Amygdala (tissue), 56 donors: ENCODE measurements at regions not wholly inside any gene's neighbourhood (a gene's known extent, or its start where the extent isn't known, plus 50 kb on each side); places are given as distances from the start of the nearest gene placed in this dataset.

Experiments
- DNase-seq, 56 donors: peaks; one replicate each; lab custom pipeline; 2025; lab: John Stamatoyannopoulos, UW

DNA sequence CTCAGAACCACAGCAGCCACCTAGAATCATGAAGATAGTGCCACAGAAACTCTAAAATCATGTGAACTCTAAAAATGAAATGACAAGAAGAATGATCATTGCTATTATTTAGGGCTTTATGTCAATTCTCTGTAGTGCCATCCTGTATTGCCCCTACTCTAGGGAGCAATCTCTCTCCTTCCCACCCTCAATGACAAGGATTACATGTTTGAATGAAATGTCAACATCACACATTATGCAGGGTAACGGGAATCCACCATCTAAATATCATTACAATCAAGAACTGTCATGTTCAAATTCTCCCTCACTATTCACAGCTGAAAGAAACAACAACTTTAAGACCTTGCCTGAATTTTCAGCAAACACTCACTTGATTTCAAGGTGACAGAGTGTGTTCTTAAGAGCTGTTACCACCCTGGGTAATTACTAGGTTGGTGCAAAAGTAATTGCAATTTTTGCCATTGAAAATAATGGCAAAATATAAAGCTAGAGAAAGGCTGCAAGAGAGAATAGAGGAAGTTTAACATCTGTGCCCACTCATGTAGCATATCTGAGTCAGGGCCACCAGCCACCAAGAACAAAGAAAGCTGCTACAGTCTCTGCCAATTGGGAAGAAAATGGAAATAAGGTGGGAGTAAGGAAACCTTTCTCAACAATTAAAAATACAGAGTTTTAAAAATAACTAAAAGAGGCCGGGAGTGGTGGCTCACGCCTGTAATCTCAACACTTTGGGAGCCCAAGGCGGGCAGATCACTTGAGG lies 112.8 kb upstream of the PSMD7 start:
- peak in 2 of 56 donors; percentile 3 to 9 for DNase-seq

DNA sequence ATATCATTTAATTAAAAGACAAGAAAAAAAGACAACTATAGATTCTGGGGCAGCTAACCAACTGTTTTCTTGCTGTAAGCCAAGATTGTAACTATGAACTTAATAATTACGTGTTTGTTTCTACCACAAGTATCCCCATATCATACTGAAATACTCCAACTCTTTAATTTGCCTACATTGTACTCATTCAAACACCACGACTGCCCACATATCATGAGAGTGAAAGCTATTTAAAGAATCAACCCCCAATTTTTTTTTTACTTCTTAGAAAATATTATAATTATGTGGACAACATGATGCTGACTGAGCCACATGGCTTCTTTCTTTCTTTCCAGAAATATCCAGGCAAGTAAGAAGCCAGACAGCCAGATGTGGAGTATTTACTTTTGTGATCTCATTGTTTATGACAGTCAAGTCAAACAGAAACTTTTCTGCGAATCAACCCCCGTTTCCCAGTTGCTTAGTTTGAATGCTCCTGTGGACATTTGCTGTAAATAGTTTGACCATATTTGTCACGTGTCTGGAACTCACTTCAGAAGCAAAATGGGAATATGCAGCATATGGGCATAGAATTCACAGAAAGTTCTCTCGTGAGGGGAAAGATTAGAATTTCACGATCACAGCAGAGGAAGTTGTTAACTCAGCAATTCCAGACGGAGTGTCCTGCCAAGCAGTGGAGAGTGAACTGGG lies 126.8 kb upstream of the PSMD7 start:
- DNase-seq: no peak

- DNase-seq: no peak
These were observed 127.5 kb upstream of the PSMD7 start for GRCh38 chr16:74169066-74169465.

- DNase-seq: no peak
These were observed 128.2 kb upstream of the PSMD7 start for GRCh38 chr16:74168445-74168844.

- no peak for DNase-seq
These were observed 130.2 kb upstream of the PSMD7 start for GRCh38 chr16:74166456-74166855.

DNA sequence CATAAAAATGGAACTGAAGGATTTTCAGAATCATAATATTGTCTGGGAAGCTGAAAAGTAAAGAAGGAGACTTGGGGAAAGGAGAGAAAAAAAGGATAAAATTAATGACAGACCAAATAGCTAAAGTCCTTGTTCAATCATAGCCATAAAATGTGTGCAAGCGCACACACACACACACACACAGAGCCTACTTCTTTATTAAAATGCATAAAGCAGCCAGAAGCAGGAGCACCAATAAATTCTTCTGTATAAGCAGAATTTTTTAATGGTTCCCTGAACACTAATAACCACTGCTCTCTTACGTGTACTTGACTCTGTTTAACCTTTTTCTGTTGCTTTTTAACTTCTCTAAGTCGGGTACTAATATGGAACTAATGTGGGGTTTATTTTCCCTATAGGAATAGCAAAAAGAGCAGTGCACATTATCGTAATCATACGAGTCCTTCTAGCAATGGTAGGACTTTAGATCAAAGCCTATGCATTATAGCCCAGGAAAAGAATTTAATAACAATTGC lies 131.0 kb upstream of the PSMD7 start:
- DNase-seq: no peak

- no peak for DNase-seq
These were observed 135.9 kb upstream of the PSMD7 start for GRCh38 chr16:74160759-74161158.

GRCh38 chr16:74153773-74154172 lies 142.8 kb upstream of the PSMD7 start:
- no peak for DNase-seq

GRCh38 chr16:74146643-74147042 lies 150.0 kb upstream of the PSMD7 start:
- no peak for DNase-seq

DNA sequence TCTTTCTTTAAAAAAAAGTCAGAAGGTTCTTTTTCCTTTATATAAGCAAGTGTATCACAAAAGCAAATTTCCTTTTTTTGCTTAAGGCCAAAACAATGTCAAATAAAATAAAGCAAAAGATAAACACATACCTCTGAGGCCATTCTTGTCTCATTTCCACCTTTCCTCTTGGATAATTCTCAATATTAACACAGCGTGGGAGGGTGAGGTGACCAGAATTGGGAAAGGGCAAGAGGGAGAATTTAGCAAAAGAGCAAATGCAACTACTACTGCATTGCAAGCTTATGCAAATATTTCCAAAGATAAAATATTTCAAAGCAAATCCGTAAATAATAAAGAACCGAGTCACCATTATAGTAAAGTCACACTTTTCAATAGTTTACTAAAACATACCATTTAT lies 153.4 kb upstream of the PSMD7 start:
- DNase-seq: no peak

GRCh38 chr16:74141015-74141414 lies 155.6 kb upstream of the PSMD7 start:
- no peak for DNase-seq

- no peak for DNase-seq
These were observed 156.1 kb upstream of the PSMD7 start for GRCh38 chr16:74140557-74140956.

DNA sequence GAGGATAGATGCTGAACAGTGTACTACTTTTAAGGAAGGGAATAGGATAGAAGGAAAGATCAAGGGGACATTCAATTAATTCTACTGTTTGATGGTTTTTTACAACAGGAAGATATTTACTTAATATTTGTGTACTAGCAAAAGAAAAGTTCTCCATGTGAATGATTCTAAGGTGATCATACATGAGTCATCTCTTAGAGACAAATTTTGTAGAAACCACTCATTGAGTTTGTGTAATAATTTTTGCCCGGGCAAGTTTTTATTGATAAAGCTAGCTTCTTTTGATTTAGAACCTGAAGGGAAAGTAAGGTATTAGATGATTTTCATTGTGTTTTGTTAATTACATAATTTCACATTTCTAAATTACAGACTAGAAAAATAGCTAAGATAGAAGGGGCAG lies 172.8 kb upstream of the PSMD7 start:
- DNase-seq: no peak

GRCh38 chr16:74123195-74123594 lies 173.4 kb upstream of the PSMD7 start:
- no peak for DNase-seq

DNA sequence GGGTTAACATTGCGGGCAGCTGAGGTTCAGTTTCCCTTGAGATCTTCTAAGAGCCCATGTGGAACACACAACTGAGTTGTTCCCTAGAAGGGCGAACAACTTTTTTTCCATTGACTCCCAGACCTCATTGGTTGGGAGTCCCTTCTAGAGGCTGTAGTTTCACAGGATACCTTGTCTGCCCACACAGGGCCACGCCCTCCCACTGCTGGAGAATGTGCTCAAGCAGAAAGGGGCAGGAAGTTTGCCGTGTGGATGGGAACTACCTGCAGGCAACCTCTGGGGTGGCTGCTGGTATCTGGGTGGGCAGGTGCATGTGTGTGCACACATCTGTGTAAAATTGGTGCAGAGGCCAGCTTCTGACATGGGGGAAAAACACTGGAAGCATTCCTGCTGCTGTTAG lies 178.8 kb upstream of the PSMD7 start:
- no peak for DNase-seq

DNA sequence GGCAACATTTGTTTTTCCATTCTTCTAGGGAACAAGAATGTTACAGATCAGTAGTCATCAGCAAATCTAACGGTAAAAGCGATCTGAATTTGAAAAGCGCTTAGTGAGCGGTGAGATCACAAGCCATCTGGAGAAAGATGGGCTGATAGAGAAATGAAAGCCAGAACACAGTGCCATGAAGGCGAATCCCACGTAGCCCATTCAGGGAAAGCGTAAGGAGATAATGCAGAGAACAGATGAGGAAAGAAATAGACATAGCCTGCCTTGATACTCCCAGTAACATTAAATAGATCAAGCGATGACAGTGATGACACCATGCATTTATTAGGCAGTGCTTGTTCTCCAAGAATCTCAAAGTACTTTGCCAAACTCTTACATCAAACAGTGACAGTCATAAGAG lies 183.1 kb upstream of the PSMD7 start:
- DNase-seq: no peak

DNA sequence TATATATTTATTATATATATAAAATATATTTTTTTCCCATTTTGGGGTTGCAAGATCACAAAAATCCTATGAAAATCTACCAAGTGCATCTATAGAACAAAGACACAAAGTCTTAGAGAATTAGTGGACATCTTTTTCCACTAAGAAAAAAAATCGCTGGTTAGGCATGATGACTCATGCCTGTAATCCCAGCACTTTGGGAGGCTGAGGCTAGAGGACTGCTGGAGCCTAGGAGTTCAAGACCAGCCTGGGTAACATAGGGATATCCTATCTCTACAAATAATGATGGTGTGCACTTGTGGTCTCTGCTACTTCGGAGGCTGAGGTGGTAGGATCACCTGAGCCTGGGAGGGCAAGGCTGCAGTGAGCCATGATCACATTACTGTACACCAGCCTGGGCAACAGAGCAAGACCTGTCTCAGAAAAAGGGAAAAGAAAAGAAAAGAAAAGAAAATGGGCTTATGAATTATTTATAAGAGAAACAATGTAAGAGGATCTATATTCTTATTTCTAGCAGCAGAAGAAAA lies 185.1 kb upstream of the PSMD7 start:
- no peak for DNase-seq

GRCh38 chr16:74107795-74108610 lies 188.6 kb upstream of the PSMD7 start:
- DNase-seq: peak in 7 of 56 donors; percentile 1 to 34 (median 6)

DNA sequence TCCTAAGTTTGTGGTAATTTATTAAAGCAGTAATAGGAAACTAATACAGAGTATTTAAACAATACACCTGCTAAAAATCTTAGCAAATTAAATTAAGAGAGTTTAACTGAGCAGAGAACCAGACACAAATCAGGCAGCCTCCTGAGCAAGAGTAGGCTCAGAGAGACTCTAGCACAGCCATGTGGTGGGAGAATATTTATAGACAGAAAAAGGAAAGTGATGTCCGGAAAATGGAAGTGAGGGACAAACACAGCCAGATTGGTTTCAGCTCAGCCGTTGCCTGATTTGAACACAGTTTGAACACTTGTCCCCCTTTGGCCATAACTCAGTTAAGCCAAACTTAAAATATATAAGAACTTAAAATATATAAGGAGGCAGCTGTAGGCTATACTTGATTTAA lies 192.6 kb upstream of the PSMD7 start:
- DNase-seq: no peak

- no peak for DNase-seq
These were observed 195.1 kb upstream of the PSMD7 start for GRCh38 chr16:74101379-74102137.
